PC-9 (cell line): ENCODE measurements at regions not wholly inside any gene's neighbourhood (a gene's known extent, or its start where the extent isn't known, plus 50 kb on each side); places are given as distances from the start of the nearest gene placed in this dataset.

Experiments used
- BruUV-seq: library from RNA; stranded (reverse); fragments of 400-500 nt; replicated peaks from 2 replicates; lab custom pipeline; 2021; lab: Mats Ljungman, UMichigan
- CTCF ChIA-PET: fragments of 300-600 bp; sonication (Branson Sonifier 250); formaldehyde crosslinking; loops from one replicate; lab custom pipeline; 2022; ENCODE audit warnings: antibody characterized with exemption; lab: Charles Lee
- POLR2A ChIA-PET: fragments of 300-600 bp; sonication (Branson Sonifier 250); formaldehyde crosslinking; loops from one replicate; lab custom pipeline; 2022; ENCODE audit warnings: antibody characterized with exemption; ENCODE audit not compliant: unreplicated experiment; lab: Charles Lee
- DNase-seq, 2 experiments: peaks; one replicate each; pipeline versions ENCODE4 v3.0.0 to v3.0.0-alpha.2; 2015 to 2022; ENCODE audit warnings: mixed read lengths in 1 of 2
- H2AFZ ChIP-seq: fragments of 200-600 bp; sonication (generic); 2 replicates; pipeline ENCODE4 v1.8.1; 2017; ENCODE audit warnings: antibody characterized with exemption
- H3F3A ChIP-seq: fragments of 200-600 bp; sonication (generic); 2 replicates; pipeline ENCODE4 v1.8.1; 2017; ENCODE audit warnings: antibody characterized with exemption, mild to moderate bottlenecking, low read depth; ENCODE audit not compliant: insufficient read depth
- H3K27ac ChIP-seq: fragments of 200-600 bp; sonication (generic); 2 replicates; pipeline ENCODE4 v1.6.1; 2016; ENCODE audit warnings: mixed run types
- H3K27me3 ChIP-seq: fragments of 200-600 bp; sonication (generic); 2 replicates; pipeline ENCODE4 v1.6.1; 2016; ENCODE audit warnings: low read depth, mixed run types; ENCODE audit not compliant: insufficient read depth
- H3K36me3 ChIP-seq: fragments of 200-600 bp; sonication (generic); 2 replicates; pipeline ENCODE4 v1.6.1; 2016; ENCODE audit warnings: low read depth, mixed run types
- H3K4me1 ChIP-seq: fragments of 200-600 bp; sonication (generic); replicated peaks from 2 replicates; pipeline ENCODE4 v1.6.1; 2016; ENCODE audit warnings: mixed run types; ENCODE audit not compliant: insufficient read depth
- H3K4me2 ChIP-seq: fragments of 200-600 bp; sonication (generic); 2 replicates; pipeline ENCODE4 v1.6.1; 2017; ENCODE audit warnings: mixed run types
- H3K4me3 ChIP-seq: fragments of 200-600 bp; sonication (generic); 2 replicates; pipeline ENCODE4 v1.6.1; 2016; ENCODE audit warnings: mixed run types
- H3K79me2 ChIP-seq: fragments of 200-600 bp; sonication (generic); 2 replicates; pipeline ENCODE4 v1.6.1; 2017; ENCODE audit warnings: low read depth, mixed run types
- H3K9me2 ChIP-seq: fragments of 200-600 bp; sonication (generic); 2 replicates; pipeline ENCODE4 v1.8.1; 2017; ENCODE audit warnings: mild to moderate bottlenecking; ENCODE audit not compliant: insufficient read depth
- H3K9me3 ChIP-seq: fragments of 200-600 bp; sonication (generic); 2 replicates; pipeline ENCODE4 v1.8.1; 2016; ENCODE audit warnings: low read depth; ENCODE audit not compliant: insufficient read depth
- H4K20me1 ChIP-seq: fragments of 200-600 bp; sonication (generic); 2 replicates; pipeline ENCODE4 v1.8.1; 2017; ENCODE audit not compliant: insufficient read depth
- EZH2 ChIP-seq: fragments of 200-600 bp; sonication (generic); IDR thresholded peaks from 2 replicates; pipeline ENCODE4 v1.8.0; 2017; ENCODE audit warnings: antibody characterized with exemption, low read depth
- intact Hi-C: fragments of 100-400 bp; cut with micrococcal nuclease; formaldehyde crosslinking; loops from one replicate; pipeline ENCODE4 v1.10.0; 2022; ENCODE audit not compliant: unreplicated experiment
- TF ChIP-seq, protein P1 (sequence below): fragments of 200-600 bp; sonication (generic); conservative IDR thresholded peaks from 2 replicates; pipeline ENCODE4 v1.6.1; 2017; ENCODE audit warnings: mixed run types, antibody characterized with exemption, mild to moderate bottlenecking, moderate library complexity

DNA sequence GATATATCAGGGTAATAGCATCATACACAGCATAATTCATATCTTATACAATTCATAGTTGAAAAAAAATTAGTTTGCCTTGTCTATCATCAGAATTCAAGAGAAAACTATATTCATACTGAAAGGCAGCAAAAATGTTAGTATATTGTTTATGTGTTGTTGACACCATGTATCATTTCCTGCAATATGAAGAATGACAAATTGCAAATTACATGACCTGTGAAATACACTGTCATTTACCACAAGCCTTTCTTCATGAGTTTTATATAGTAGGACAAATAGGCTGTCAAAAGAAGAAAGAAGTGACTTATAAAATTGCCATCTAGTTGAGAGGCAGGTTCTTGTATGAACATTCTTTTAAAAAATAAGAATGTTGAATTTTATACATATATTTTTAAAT is 1136.3 kb upstream of the CDH9 start:
- no peaks in the 10 kb centered on the region for H3F3A ChIP-seq
- CTCF ChIA-PET, result no interaction called here
- H3K27ac ChIP-seq, result no peak overlapping the region
- no peak for DNase-seq
- no peak overlapping the region for H2AFZ ChIP-seq
- TF ChIP-seq, protein P1, sequence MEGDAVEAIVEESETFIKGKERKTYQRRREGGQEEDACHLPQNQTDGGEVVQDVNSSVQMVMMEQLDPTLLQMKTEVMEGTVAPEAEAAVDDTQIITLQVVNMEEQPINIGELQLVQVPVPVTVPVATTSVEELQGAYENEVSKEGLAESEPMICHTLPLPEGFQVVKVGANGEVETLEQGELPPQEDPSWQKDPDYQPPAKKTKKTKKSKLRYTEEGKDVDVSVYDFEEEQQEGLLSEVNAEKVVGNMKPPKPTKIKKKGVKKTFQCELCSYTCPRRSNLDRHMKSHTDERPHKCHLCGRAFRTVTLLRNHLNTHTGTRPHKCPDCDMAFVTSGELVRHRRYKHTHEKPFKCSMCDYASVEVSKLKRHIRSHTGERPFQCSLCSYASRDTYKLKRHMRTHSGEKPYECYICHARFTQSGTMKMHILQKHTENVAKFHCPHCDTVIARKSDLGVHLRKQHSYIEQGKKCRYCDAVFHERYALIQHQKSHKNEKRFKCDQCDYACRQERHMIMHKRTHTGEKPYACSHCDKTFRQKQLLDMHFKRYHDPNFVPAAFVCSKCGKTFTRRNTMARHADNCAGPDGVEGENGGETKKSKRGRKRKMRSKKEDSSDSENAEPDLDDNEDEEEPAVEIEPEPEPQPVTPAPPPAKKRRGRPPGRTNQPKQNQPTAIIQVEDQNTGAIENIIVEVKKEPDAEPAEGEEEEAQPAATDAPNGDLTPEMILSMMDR, result no peak
- TF ChIP-seq EZH2, result no peak
- H3K79me2 ChIP-seq, result no peaks in the 10 kb centered on the region
- no peak overlapping the region for H3K4me3 ChIP-seq
- H4K20me1 ChIP-seq, result no peaks in the 10 kb centered on the region
- H3K4me2 ChIP-seq, result no peak overlapping the region
- H3K4me1 ChIP-seq, result no peaks in the 10 kb centered on the region
- no peaks in the 10 kb centered on the region for H3K9me2 ChIP-seq
- POLR2A ChIA-PET, result no interaction called here
- H3K9me3 ChIP-seq, result no peaks in the 10 kb centered on the region
- no peaks in the 10 kb centered on the region for H3K36me3 ChIP-seq
- no peaks in the 10 kb centered on the region for H3K27me3 ChIP-seq
- no TSS peak for BruUV-seq
- intact Hi-C loops, result no loop called here

- H3K27me3 ChIP-seq, result no peaks in the 10 kb centered on the region
- no peaks in the 10 kb centered on the region for H3K9me3 ChIP-seq
- no peaks in the 10 kb centered on the region for H3K4me1 ChIP-seq
- no peak overlapping the region for H2AFZ ChIP-seq
- intact Hi-C loops, result no loop called here
- H3F3A ChIP-seq, result no peaks in the 10 kb centered on the region
- DNase-seq, result no peak
- CTCF ChIA-PET, result no interaction called here
- no peaks in the 10 kb centered on the region for H3K9me2 ChIP-seq
- no peaks in the 10 kb centered on the region for H4K20me1 ChIP-seq
- H3K4me2 ChIP-seq, result no peak overlapping the region
- H3K4me3 ChIP-seq, result no peak overlapping the region
- BruUV-seq, result no TSS peak
- H3K79me2 ChIP-seq, result no peaks in the 10 kb centered on the region
- H3K36me3 ChIP-seq, result no peaks in the 10 kb centered on the region
- POLR2A ChIA-PET, result no interaction called here
- no peak overlapping the region for H3K27ac ChIP-seq
- TF ChIP-seq, protein P1, result no peak
- TF ChIP-seq EZH2, result no peak
Observed at GRCh38 chr5:28165096-28165495, 1126.7 kb upstream of the CDH9 start.

GRCh38 chr5:28164568-28164967 is 1126.2 kb upstream of the CDH9 start:
- Histone ChIP-seq H3K36me3 (no peaks in the 10 kb centered on the region), H3K4me2 (no peak overlapping the region), H2AFZ (no peak overlapping the region), H3K9me3 (no peaks in the 10 kb centered on the region), H3K79me2 (no peaks in the 10 kb centered on the region), H4K20me1 (no peaks in the 10 kb centered on the region), H3K27me3 (no peaks in the 10 kb centered on the region), H3K27ac (no peak overlapping the region), H3K4me3 (no peak overlapping the region), H3K4me1 (no peaks in the 10 kb centered on the region), H3K9me2 (no peaks in the 10 kb centered on the region), H3F3A (no peaks in the 10 kb centered on the region)
- BruUV-seq, result no TSS peak
- no peak for DNase-seq
- ChIA-PET CTCF (no interaction called here), POLR2A (no interaction called here)
- no peak for TF ChIP-seq EZH2
- TF ChIP-seq, protein P1, result no peak
- intact Hi-C loops, result no loop called here
